C1 segment of cervical spinal cord (tissue), 14 donors: ENCODE measurements at regions not wholly inside any gene's neighbourhood (a gene's known extent, or its start where the extent isn't known, plus 50 kb on each side); places are given as distances from the start of the nearest gene placed in this dataset.
"Not testable (repeated sequence)": the region's sequence is repeated elsewhere in the genome, so short reads cannot be mapped to it uniquely, and the experiment has no call there.

ENCODE experiments used
- DNase-seq, 14 donors: peaks; one replicate each; lab custom pipeline; 2025; lab: John Stamatoyannopoulos, UW

DNA sequence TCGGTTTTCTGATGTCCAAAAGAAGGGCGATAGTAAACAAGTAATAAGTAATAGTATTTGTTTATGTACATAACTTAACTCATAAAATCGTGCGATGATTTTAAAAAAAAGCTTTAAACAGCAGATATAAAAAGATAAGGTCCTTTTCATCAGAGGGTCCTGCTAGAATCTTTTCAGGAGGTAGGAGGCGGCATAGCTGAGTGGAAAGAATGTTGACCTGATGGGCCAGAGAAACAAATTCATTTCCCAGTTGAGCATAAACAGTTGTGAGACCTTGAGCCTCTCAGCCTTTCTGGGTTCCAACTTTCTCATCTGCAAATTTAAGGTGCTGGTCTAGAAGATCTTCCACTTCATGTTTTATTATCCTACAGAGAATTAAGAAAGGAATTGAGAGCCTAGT lies 173.5 kb downstream of the LACC1 start:
- DNase-seq: no peak

- DNase-seq: no peak
These were observed 174.8 kb downstream of the LACC1 start for GRCh38 chr13:44054525-44054924.

DNA sequence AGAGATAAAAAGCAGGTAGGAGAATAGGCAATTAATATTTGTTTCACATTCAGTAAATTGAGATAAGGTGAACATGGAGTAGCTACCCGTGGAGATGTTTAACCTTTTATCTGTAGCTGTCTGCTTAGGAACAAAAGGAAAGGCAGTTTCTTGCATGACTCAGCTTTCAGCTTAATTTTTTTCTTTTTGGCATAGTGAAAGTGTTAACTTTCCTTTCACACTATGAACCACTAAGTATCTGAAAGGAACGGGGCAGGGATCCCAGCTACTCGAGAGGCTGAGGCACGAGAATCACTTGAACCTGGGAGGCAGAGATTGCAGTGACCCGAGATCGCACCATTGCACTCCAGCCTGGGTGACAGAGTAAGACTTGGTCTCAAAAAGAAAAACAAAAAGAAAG lies 176.0 kb downstream of the LACC1 start:
- DNase-seq: not testable (repeated sequence)

DNA sequence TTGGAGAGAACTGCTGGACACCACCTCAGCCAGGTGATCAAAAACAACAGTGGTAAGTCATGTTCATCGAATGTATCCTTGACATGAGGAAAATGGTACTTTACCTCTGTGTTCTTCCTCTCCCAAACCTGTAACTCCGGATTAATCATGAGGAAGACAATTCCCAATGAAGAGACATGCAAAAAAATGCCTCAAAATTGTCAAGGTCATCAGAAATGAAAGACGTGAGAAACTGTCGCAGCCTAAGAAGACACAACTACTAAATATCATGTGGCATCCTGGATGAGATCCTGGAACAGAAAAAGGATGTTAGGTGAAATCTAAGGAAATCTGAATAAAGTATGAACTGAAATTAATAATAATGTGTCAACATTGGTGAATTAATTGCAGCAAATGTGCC lies 178.4 kb downstream of the LACC1 start:
- no peak for DNase-seq

- peak in 1 of 14 donors; percentile 62 for DNase-seq
These were observed 179.0 kb downstream of the LACC1 start for GRCh38 chr13:44058624-44059215.

GRCh38 chr13:44061876-44062275 lies 182.2 kb downstream of the LACC1 start:
- DNase-seq: no peak

- no peak for DNase-seq
These were observed 183.8 kb downstream of the LACC1 start for GRCh38 chr13:44063467-44063866.

DNA sequence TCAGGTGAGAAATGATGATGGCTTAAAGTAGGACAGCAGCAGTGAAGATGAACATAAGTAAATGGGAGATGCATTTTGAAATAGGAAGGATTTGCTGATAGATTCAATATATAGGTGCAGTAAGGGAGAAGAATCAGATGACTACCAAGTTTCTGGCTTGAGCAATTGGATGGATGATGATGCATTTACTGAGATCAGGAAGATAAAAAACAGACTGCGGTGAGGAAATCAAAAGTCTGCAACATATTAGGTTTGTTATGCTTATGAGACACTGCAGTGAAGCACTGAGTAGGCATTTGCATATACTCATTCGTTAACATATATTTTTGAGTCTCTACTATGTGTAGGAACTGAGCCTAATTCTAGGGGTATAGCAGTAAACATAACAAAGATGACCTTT lies 184.2 kb downstream of the LACC1 start:
- no peak for DNase-seq

DNA sequence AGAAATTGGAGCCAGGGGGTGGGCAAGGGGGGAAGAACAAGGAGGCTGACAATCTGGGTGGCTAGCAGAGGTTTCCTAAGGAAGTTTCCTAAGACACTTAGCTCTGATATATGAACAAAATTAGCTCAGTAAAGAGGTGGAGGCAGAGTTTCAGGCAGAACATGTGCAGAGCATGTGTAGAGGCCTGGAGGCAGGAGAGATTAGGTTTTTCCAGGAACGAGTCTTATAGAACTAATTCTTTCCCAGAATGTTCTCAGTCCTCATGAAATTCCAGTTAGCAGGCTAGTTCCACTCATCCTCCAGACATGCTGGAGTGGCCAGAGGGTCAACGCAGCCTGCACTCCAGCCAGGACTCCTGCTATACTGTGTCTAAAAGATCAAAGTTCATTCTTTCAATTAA lies 184.7 kb downstream of the LACC1 start:
- no peak for DNase-seq

GRCh38 chr13:44068169-44068568 lies 188.5 kb downstream of the LACC1 start:
- DNase-seq: no peak

GRCh38 chr13:44068737-44069136 lies 189.0 kb downstream of the LACC1 start:
- no peak for DNase-seq

DNA sequence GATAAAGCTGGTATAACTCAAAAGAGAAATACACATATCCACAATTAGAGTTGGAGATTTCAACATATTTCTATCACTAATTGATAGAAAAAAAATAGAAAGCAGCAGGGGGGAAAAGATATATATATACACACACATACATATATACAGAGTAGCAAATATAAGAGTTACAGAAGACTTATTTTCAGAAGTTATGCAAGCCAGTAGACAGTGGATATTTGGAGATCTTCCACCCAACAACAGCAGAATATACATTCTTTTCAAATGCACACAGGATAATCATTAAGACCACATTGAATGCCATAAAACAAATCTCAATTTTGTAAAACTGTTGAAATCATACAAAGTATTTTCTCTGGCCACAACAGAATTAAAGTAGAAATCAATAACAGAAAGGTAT lies 192.8 kb downstream of the LACC1 start:
- no peak for DNase-seq

GRCh38 chr13:44074611-44075010 lies 194.9 kb downstream of the LACC1 start:
- DNase-seq: no peak

DNA sequence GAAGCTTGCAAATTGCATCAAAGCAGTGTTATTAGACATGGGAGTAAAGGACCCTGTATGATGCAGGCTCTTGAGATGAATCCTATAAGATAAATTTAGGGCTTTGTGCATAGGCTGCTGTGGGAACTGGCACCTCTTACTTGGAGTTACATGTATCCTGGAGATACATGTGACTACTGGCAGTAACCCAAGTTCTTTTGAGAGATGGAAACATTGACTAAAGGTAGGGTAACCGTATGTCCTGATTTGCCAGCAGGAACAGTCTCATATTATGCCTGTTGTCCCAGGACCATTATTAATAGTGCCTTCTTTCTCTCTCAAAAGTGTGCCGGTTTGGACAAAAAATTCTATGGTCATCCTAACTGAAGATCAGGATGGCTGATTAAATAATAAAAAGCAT lies 195.4 kb downstream of the LACC1 start:
- DNase-seq: peak in 1 of 14 donors; percentile 16

- DNase-seq: peak in 1 of 14 donors; percentile 37
These were observed 199.2 kb downstream of the LACC1 start for GRCh38 chr13:44078806-44079376.

DNA sequence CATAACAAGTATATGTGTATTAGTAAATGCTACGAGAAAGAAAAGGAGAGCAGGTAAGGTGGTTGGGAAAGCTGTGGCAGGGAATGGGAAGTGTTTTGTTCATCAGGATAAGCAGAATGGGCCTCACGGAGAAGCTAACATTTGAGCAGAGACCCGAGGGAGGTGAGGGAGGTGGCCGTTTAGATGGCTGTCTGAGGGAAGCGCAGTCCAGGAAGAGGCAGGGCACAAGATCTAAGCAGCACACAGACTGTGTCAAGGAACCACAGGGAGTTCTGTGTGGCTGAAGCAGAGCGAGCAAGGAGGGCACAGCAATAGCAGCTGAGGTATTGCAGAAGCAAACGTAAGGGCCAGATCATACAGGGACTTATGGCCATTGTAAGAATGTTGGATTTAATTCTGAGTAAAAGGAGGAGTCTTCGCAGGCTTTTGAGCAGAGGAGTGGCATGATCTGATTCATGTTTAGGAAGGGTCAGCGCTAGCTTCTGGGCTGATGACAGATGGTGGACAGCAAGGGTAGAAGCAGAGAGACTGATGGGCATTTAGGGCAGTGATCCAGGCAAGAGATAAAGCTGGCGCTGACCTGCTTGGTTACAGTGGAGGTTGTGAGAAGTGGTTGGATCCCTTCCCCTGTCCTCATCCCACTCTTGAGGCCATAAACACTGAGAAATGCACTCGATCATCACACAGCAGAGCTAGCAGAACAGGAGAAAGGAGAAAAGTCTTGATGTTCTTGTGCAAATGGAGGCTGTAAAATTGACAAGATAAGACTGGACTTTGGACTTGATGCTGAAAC lies 199.9 kb downstream of the LACC1 start:
- peak in 1 of 14 donors; percentile 87 for DNase-seq

- peak in 3 of 14 donors; percentile 1 to 95 (median 25) for DNase-seq
These were observed 204.4 kb downstream of the LACC1 start for GRCh38 chr13:44084146-44084545.

GRCh38 chr13:44086389-44086788 lies 206.7 kb downstream of the LACC1 start:
- no peak for DNase-seq

GRCh38 chr13:44088411-44088810 lies 208.7 kb downstream of the LACC1 start:
- DNase-seq: no peak

- no peak for DNase-seq
These were observed 209.3 kb downstream of the LACC1 start for GRCh38 chr13:44088991-44089413.

DNA sequence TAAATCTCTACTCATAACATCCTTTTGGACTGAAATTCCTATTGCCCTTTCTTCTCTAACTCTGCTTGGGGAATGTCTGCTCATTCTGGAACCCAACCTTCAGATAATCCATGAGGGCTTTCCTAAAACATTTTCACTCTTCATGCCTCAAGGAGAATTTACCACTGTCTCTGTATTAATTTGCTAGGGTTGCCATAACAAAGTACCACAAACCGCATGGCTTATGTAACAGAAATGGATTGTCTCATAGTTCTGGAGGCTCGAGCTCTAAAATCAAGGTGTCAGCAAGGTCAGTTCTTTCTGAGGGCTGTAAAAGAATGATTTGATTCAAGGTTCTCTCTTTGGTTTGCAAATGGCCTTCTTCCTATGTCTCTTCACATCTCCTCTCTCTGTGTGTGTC lies 209.7 kb downstream of the LACC1 start:
- DNase-seq: no peak

DNA sequence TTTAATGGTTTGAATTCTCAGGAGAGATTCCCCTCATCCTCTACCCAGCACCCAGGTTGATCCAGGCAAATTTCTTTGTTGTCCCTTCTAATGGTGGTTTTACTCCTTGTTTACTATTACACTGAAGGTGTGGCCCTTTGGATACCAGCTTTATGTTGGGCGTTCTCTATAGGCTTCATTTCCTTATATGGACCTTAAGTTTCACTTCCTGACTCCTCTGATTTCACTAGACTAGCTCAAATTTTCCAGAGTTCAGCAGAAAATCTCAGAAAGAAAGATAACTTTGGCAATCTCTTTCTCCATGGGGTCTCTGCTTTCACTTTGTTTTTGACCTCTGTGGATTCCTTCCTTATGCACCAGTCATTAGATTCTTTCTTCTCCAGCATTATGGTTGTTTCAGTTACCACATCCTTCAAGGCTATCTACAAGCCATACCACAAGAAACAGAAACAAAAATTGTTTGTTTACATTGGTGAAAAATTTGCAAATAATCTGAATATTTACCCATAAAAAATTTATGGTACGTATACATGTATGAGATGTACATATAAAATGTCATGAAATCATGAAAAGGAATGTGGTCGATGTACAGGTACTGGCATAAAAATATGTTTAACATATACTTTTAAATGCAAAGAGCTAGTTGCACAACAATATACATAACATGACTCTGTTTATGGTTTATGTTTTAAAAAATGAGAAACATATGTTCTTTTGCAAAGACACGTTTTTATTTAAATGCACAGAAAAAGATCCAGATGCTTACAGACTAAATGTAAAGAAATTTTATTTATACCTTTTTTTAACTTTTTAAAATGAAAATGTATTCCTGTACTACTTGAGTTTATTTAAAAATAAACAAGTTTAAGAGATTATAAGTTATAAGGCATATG lies 212.6 kb downstream of the LACC1 start:
- no peak for DNase-seq
